Keratinocyte (primary cell): ENCODE measurements at regions not wholly inside any gene's neighbourhood (a gene's known extent, or its start where the extent isn't known, plus 50 kb on each side); places are given as distances from the start of the nearest gene placed in this dataset.

ENCODE experiments used
- EZH2 ChIP-seq: IDR thresholded peaks from one replicate; pipeline ENCODE4 v1.6.1; 2012; ENCODE audit warnings: inconsistent platforms, mild to moderate bottlenecking, low read length, moderate library complexity
- TF ChIP-seq, protein P1 (sequence below), 3 experiments: IDR thresholded peaks in 1 of 3; conservative IDR thresholded peaks in 1 of 3; optimal IDR thresholded peaks in 1 of 3; 2 replicates in 2 of 3; 3 replicates in 1 of 3; pipeline versions ENCODE3 to v1.5.1; 2011; ENCODE audit warnings: low read length in 3 of 3, mild to moderate bottlenecking in 3 of 3, moderate library complexity in 2 of 3, control low read depth in 1 of 3, inconsistent platforms in 1 of 3; ENCODE audit not compliant: insufficient read depth in 2 of 3; ENCODE audit errors: extremely low read depth in 1 of 3

GRCh38 chr10:29761916-29762315 lies 127.1 kb upstream of the SVIL start:
- TF ChIP-seq, protein P1, sequence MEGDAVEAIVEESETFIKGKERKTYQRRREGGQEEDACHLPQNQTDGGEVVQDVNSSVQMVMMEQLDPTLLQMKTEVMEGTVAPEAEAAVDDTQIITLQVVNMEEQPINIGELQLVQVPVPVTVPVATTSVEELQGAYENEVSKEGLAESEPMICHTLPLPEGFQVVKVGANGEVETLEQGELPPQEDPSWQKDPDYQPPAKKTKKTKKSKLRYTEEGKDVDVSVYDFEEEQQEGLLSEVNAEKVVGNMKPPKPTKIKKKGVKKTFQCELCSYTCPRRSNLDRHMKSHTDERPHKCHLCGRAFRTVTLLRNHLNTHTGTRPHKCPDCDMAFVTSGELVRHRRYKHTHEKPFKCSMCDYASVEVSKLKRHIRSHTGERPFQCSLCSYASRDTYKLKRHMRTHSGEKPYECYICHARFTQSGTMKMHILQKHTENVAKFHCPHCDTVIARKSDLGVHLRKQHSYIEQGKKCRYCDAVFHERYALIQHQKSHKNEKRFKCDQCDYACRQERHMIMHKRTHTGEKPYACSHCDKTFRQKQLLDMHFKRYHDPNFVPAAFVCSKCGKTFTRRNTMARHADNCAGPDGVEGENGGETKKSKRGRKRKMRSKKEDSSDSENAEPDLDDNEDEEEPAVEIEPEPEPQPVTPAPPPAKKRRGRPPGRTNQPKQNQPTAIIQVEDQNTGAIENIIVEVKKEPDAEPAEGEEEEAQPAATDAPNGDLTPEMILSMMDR (optimal IDR thresholded peaks at IDR 0.05 in 1 of 3, IDR thresholded peaks at IDR 0.05 in 1 of 3, conservative IDR thresholded peaks at IDR 0.05 in 1 of 3; ENCODE audit: extremely low read depth in 1 of 3, insufficient read depth in 2 of 3, low read length in 3 of 3) = no peak
- TF ChIP-seq EZH2 = no peak
